ENCODE measurements at regions not wholly inside any gene's neighbourhood (a gene's known extent, or its start where the extent isn't known, plus 50 kb on each side); places are given as distances from the start of the nearest gene placed in this dataset.

DNA sequence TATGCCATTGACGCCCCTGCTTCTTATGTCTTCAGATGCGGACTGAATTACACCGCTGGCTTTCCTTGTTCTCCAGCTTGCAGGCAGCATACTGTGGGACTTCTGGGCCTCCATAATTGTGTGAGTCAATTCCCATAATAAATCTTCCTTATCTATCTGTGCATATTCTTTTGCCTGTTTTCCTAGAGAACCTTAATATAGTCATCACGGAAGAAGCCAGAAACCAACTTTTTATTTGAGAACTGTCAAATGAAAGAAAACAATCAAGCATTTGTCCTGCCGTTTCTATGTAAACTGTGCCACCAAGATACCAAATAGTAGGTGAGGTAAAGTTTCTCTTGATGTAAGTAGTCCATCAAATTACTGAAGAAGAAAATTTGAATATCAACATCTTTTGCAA, 51.8 kb upstream of the B3GALNT1 start:
- TF ChIP-seq, protein P1, sequence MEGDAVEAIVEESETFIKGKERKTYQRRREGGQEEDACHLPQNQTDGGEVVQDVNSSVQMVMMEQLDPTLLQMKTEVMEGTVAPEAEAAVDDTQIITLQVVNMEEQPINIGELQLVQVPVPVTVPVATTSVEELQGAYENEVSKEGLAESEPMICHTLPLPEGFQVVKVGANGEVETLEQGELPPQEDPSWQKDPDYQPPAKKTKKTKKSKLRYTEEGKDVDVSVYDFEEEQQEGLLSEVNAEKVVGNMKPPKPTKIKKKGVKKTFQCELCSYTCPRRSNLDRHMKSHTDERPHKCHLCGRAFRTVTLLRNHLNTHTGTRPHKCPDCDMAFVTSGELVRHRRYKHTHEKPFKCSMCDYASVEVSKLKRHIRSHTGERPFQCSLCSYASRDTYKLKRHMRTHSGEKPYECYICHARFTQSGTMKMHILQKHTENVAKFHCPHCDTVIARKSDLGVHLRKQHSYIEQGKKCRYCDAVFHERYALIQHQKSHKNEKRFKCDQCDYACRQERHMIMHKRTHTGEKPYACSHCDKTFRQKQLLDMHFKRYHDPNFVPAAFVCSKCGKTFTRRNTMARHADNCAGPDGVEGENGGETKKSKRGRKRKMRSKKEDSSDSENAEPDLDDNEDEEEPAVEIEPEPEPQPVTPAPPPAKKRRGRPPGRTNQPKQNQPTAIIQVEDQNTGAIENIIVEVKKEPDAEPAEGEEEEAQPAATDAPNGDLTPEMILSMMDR (IDR thresholded peaks at IDR 0.05; ENCODE audit: low read depth, low read length): no peak
- no peaks in the 10 kb centered on the region for H3K27me3 ChIP-seq
- H3K36me3 ChIP-seq: no peaks in the 10 kb centered on the region
- H3K4me1 ChIP-seq (ENCODE audit: low read depth): no peaks in the 10 kb centered on the region
- H3K9me3 ChIP-seq (ENCODE audit: low read depth): no peaks in the 10 kb centered on the region
- no peak overlapping the region for H3K27ac ChIP-seq
- H3K4me3 ChIP-seq: no peak overlapping the region
- DNase-seq (ENCODE audit: low read depth in 1 of 2, low spot score in 1 of 2): no peak

DNA sequence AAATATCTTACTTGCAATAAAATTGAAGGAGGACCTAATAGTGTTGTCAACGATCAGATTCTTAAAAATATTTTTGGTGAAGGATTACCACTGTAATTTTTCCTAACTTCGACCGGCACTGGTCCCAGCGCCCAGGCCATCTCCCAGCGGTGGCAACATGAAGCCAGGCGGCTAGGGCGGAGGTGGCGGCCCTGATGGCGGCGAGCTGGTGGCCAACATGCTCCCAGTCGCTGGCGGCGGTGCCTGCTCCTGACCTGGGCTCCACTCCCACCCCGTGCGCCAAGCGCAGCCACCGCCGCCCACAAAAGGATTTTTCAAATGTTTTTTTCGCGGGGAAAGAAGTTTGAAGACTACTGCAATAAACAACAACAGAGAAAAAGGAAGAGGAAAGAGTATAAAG, 56.5 kb upstream of the B3GALNT1 start:
- Histone ChIP-seq H3K36me3 (no peaks in the 10 kb centered on the region), H3K27me3 (no peaks in the 10 kb centered on the region), H3K4me1 (ENCODE audit: low read depth) (no peaks in the 10 kb centered on the region), H3K9me3 (ENCODE audit: low read depth) (no peaks in the 10 kb centered on the region), H3K4me3 (no peak overlapping the region), H3K27ac (no peak overlapping the region)
- TF ChIP-seq, protein P1 (IDR thresholded peaks at IDR 0.05; ENCODE audit: low read depth, low read length): no peak
- no peak for DNase-seq (ENCODE audit: low read depth in 1 of 2, low spot score in 1 of 2)

GRCh38 chr3:161163297-161163696, 57.8 kb upstream of the NMD3 start:
- no peaks in the 10 kb centered on the region for H3K4me1 ChIP-seq (ENCODE audit: low read depth)
- peak in 1 of 2 donors; percentile 87 for DNase-seq (ENCODE audit: low read depth in 1 of 2, low spot score in 1 of 2)
- H3K9me3 ChIP-seq (ENCODE audit: low read depth): no peaks in the 10 kb centered on the region
- H3K27me3 ChIP-seq: no peaks in the 10 kb centered on the region
- H3K36me3 ChIP-seq: no peaks in the 10 kb centered on the region
- H3K27ac ChIP-seq: no peak overlapping the region
- no peak overlapping the region for H3K4me3 ChIP-seq
- TF ChIP-seq, protein P1 (IDR thresholded peaks at IDR 0.05; ENCODE audit: low read depth, low read length): no peak

DNA sequence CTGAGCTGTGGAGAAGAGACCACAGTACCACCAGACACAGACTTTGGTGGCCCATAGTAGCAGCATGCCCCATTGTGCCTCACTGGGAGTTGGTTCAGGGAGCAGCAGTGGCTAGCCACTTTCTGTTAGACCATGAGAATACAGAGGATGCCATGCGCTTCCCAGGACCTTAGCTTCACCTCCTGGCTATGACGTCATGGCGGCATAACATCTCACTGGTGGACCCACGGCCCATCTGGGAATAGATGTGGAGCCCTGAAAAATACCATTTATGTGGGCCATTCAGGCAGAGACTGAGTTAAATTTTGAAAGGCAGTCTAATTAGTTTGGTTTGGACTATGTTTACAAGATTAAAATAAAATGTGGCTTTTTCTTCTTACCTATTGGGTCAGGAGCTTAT, 55.1 kb upstream of the NMD3 start:
- H3K4me3 ChIP-seq: no peak overlapping the region
- no peaks in the 10 kb centered on the region for H3K4me1 ChIP-seq (ENCODE audit: low read depth)
- H3K27me3 ChIP-seq: no peaks in the 10 kb centered on the region
- DNase-seq (ENCODE audit: low read depth in 1 of 2, low spot score in 1 of 2): no peak
- H3K9me3 ChIP-seq (ENCODE audit: low read depth): no peaks in the 10 kb centered on the region
- H3K36me3 ChIP-seq: no peaks in the 10 kb centered on the region
- TF ChIP-seq, protein P1 (IDR thresholded peaks at IDR 0.05; ENCODE audit: low read depth, low read length): no peak
- H3K27ac ChIP-seq: no peak overlapping the region

DNA sequence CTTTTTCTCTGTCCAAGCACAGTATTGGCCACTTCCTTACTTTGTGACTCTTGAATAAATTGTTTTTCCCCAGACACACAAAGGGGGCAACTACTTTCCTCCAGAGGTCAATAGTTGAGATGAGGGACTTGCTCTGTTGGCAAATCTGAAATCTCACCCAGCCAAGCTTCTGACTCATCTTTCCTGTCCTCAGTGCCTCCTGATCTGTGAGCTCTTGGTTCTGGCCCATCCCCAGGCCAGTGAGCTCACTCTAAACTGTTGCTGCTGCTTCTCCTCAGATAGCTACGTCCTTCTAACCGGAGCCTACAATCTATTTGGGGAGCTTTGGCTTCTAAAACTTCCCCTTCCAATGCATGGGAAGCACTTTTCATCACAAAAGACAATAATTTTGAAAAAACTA, 50.0 kb upstream of the NMD3 start:
- no peak overlapping the region for H3K4me3 ChIP-seq
- TF ChIP-seq, protein P1 (IDR thresholded peaks at IDR 0.05; ENCODE audit: low read depth, low read length): no peak
- H3K36me3 ChIP-seq: no peaks in the 10 kb centered on the region
- DNase-seq (ENCODE audit: low read depth in 1 of 2, low spot score in 1 of 2): peak in 1 of 2 donors; percentile 87
- no peak overlapping the region for H3K27ac ChIP-seq
- no peaks in the 10 kb centered on the region for H3K27me3 ChIP-seq
- H3K4me1 ChIP-seq (ENCODE audit: low read depth): no peaks in the 10 kb centered on the region
- H3K9me3 ChIP-seq (ENCODE audit: low read depth): no peaks in the 10 kb centered on the region
